Endometrium (tissue), 2 donors: ENCODE measurements at regions not wholly inside any gene's neighbourhood (a gene's known extent, or its start where the extent isn't known, plus 50 kb on each side); places are given as distances from the start of the nearest gene placed in this dataset.

Experiments used
- FAIRE-seq: peaks from 2 replicates; lab custom pipeline; 2012; peaks lifted over from hg19 to GRCh38; lab: Jason Lieb, UNC
- donor health status: control.
- donor health status: control.

- no peak for FAIRE-seq
Observed at GRCh38 chr10:118246332-118247295, 95.5 kb downstream of the FAM204A start.

GRCh38 chr10:118243907-118244306 is 98.2 kb downstream of the FAM204A start:
- FAIRE-seq = no peak

- FAIRE-seq = peak; percentile 91
Observed at GRCh38 chr10:118241229-118242137, 100.6 kb downstream of the FAM204A start.

GRCh38 chr10:118239236-118239630 is 102.9 kb downstream of the FAM204A start:
- FAIRE-seq = peak; percentile 18

GRCh38 chr10:118238573-118239235 is 103.4 kb downstream of the FAM204A start:
- FAIRE-seq = no peak

GRCh38 chr10:118237930-118238329 is 104.2 kb downstream of the FAM204A start:
- FAIRE-seq = no peak

GRCh38 chr10:118234683-118235082 is 107.4 kb downstream of the FAM204A start:
- no peak for FAIRE-seq

- no peak for FAIRE-seq
Observed at GRCh38 chr10:118220346-118220850, 121.7 kb downstream of the FAM204A start.

GRCh38 chr10:118218562-118218961 is 123.6 kb downstream of the FAM204A start:
- no peak for FAIRE-seq

- no peak for FAIRE-seq
Observed at GRCh38 chr10:118216571-118217170, 125.5 kb downstream of the FAM204A start.

GRCh38 chr10:118216020-118216419 is 126.1 kb downstream of the FAM204A start:
- peak; percentile 96 for FAIRE-seq

GRCh38 chr10:118214776-118215175 is 127.3 kb downstream of the FAM204A start:
- peak; percentile 21 for FAIRE-seq

GRCh38 chr10:118213436-118213835 is 128.7 kb downstream of the FAM204A start:
- no peak for FAIRE-seq

GRCh38 chr10:118210276-118210675 is 131.8 kb downstream of the FAM204A start:
- no peak for FAIRE-seq

- FAIRE-seq = no peak
Observed at GRCh38 chr10:118209215-118209614, 132.9 kb downstream of the FAM204A start.

- FAIRE-seq = no peak
Observed at GRCh38 chr10:118207470-118208007, 134.6 kb downstream of the FAM204A start.

- FAIRE-seq = no peak
Observed at GRCh38 chr10:118204292-118204943, 137.7 kb downstream of the FAM204A start.

- no peak for FAIRE-seq
Observed at GRCh38 chr10:118203461-118203860, 138.7 kb downstream of the FAM204A start.

- FAIRE-seq = no peak
Observed at GRCh38 chr10:118195729-118196128, 146.4 kb downstream of the FAM204A start.

GRCh38 chr10:118193642-118194041 is 146.9 kb upstream of the RAB11FIP2 start:
- FAIRE-seq = no peak

GRCh38 chr10:118181021-118181420 is 134.3 kb upstream of the RAB11FIP2 start:
- FAIRE-seq = no peak
